GM12891 (cell line): ENCODE measurements at regions not wholly inside any gene's neighbourhood (a gene's known extent, or its start where the extent isn't known, plus 50 kb on each side); places are given as distances from the start of the nearest gene placed in this dataset.

Experiments
- POLR2A ChIP-seq: IDR thresholded peaks from 2 replicates; pipeline ENCODE4 v1.6.1; 2011; ENCODE audit warnings: low read depth, low read length, control low read depth
- POLR2AphosphoS5 ChIP-seq: IDR thresholded peaks from 2 replicates; pipeline ENCODE4 v1.6.1; 2011; ENCODE audit warnings: low read depth, low read length, control low read depth
- TAF1 ChIP-seq: IDR thresholded peaks from 2 replicates; pipeline ENCODE4 v1.6.1; 2011; ENCODE audit warnings: low read depth, low read length, control low read depth

GRCh38 chr4:3838437-3839380 lies 72.5 kb downstream of the ADRA2C start:
- TF ChIP-seq POLR2AphosphoS5, result no peak
- no peak for TF ChIP-seq POLR2A
- TF ChIP-seq TAF1, result no peak
